ENCODE measurements at regions not wholly inside any gene's neighbourhood (a gene's known extent, or its start where the extent isn't known, plus 50 kb on each side); places are given as distances from the start of the nearest gene placed in this dataset.

GRCh38 chr10:88110355-88110754 is 246.9 kb downstream of the PTEN start:
- TF ChIP-seq CTCF (IDR thresholded peaks at IDR 0.05; ENCODE audit: insufficient read depth, low read depth, low read length, missing control alignments): peak; percentile 1
- peak; percentile 63 for DNase-seq (ENCODE audit: low read depth)
- H3K4me3 ChIP-seq (ENCODE audit: low read depth, low read length): no peak overlapping the region

DNA sequence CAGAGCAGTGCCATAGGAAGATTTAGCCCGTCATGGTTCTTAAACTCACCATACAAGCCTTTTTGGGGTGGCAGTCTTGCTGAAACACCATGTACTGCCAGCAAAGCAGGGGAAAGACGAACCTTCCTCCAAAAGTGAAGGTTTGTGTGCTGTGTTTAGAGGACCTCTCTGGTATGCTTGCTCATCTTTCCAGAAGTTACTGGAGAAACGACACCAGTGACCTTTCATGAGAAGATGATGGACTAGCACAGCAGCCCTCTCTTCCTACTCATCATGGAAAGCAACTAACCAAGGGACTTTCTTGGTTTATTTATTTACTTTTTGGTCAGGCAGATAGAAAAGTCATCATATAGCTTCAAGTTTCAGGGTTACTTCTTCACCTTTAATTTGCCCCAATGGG is 247.4 kb downstream of the PTEN start:
- peak; percentile 48 for DNase-seq (ENCODE audit: low read depth)
- H3K4me3 ChIP-seq (ENCODE audit: low read depth, low read length): no peak overlapping the region
- TF ChIP-seq CTCF (IDR thresholded peaks at IDR 0.05; ENCODE audit: insufficient read depth, low read depth, low read length, missing control alignments): no peak

DNA sequence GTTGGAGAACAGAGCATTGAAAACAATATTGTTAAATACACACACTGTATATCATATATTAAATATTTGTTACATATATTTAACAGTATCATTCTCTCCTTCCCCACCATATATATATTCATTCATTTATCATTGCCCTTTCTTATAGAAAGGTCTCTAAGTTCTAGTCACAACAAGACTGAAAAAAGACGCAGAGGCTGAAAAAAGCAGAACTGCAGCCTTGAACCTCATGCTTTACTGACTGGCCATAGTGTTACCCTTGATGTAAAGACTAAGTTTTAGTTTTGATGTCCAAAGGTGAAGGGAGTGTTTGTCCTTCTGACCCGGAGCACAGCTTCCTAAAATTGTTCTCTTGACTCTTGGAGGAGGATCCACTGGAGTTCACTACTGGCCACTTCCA is 247.9 kb downstream of the PTEN start:
- no peak for TF ChIP-seq CTCF (IDR thresholded peaks at IDR 0.05; ENCODE audit: insufficient read depth, low read depth, low read length, missing control alignments)
- H3K4me3 ChIP-seq (ENCODE audit: low read depth, low read length): no peak overlapping the region
- peak; percentile 73 for DNase-seq (ENCODE audit: low read depth)

DNA sequence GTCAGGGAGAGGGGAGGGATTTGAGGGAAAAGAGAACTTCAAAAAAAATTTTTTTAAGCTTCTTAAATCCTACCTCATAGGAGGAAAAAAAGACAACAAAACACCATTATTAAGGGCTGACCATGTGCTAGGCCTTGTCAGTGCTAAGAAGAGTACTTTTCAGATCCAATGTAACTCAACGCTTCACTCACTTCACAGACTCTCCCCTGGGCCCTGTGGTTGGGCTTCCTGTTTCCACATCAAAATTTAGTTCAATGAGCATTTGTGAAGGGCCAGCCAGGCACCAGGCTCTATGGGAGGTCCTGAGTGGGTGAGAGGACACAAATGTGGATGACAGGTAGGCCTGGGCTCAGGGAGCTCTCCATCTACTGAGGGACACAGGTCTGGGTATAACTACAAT is 249.8 kb downstream of the PTEN start:
- H3K4me3 ChIP-seq (ENCODE audit: low read depth, low read length): peak overlapping the region; percentile 42
- DNase-seq (ENCODE audit: low read depth): peak; percentile 92
- no peak for TF ChIP-seq CTCF (IDR thresholded peaks at IDR 0.05; ENCODE audit: insufficient read depth, low read depth, low read length, missing control alignments)

- peak; percentile 53 for DNase-seq (ENCODE audit: low read depth)
- TF ChIP-seq CTCF (IDR thresholded peaks at IDR 0.05; ENCODE audit: insufficient read depth, low read depth, low read length, missing control alignments): no peak
- H3K4me3 ChIP-seq (ENCODE audit: low read depth, low read length): peak overlapping the region; percentile 42
Observed at GRCh38 chr10:88113657-88114272, 250.3 kb downstream of the PTEN start.

DNA sequence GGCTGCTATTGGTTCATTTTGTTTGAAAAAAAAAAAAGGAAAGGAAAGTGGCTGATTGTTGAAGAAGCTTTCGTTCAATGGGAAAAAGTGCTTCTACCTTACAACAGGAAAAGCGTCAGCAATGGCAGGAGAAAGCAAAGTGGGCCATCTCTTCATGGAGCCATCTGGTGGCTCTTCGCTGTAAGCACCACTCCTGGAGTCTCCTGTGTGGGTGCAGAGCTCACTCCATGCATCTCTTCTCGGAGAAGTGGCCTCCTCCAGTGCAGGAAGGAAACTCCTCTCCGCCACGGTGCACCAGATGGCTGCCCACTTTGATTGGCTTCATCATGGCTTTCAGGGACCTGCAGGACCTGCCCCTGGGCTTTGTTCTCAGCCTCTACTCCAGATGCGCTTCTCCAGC is 250.9 kb downstream of the PTEN start:
- peak; percentile 92 for DNase-seq (ENCODE audit: low read depth)
- peak overlapping the region; percentile 42 for H3K4me3 ChIP-seq (ENCODE audit: low read depth, low read length)
- TF ChIP-seq CTCF (IDR thresholded peaks at IDR 0.05; ENCODE audit: insufficient read depth, low read depth, low read length, missing control alignments): peak; percentile 86

DNA sequence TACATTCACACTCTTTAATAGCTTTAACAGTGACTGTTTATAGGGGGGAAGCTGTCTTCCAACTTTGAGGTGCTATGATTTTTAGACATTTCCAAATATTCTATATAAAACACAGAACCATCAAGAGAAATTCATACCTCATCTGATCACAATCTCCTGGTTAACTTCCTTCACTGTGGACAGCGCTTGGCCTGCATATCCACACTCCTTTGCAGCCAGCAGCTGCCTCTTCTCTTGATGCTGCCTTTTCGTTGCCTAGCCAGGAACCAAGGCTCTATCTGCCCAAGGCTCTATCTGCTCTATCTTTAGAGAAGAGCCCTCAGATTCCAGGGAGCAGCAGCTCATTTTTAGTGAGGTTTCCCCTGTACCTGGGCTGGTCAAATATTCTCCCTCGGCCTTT is 252.0 kb downstream of the PTEN start:
- peak overlapping the region; percentile 42 for H3K4me3 ChIP-seq (ENCODE audit: low read depth, low read length)

More for the DNA sequence above, 252.0 kb downstream of the PTEN start:
- no peak for TF ChIP-seq CTCF (IDR thresholded peaks at IDR 0.05; ENCODE audit: insufficient read depth, low read depth, low read length, missing control alignments)
- peak; percentile 22 for DNase-seq (ENCODE audit: low read depth)
